IPS DF 19.7 (cell line): ENCODE measurements at regions not wholly inside any gene's neighbourhood (a gene's known extent, or its start where the extent isn't known, plus 50 kb on each side); places are given as distances from the start of the nearest gene placed in this dataset.
"Not testable (repeated sequence)": the region's sequence is repeated elsewhere in the genome, so short reads cannot be mapped to it uniquely, and the experiment has no call there.

Experiments used
- DNase-seq: peaks from one replicate; pipeline ENCODE4 v3.0.0-alpha.2; 2013; ENCODE audit warnings: low read depth, low spot score

- not testable (repeated sequence) for DNase-seq
Observed at GRCh38 chr6:75031102-75031501, 174.8 kb downstream of the COL12A1 start.

GRCh38 chr6:75029333-75029732, 176.5 kb downstream of the COL12A1 start:
- DNase-seq, result no peak

GRCh38 chr6:75025371-75025770, 180.5 kb downstream of the COL12A1 start:
- DNase-seq, result no peak

GRCh38 chr6:75024828-75025227, 181.0 kb downstream of the COL12A1 start:
- DNase-seq, result no peak

- no peak for DNase-seq
Observed at GRCh38 chr6:75023634-75024033, 182.2 kb downstream of the COL12A1 start.

GRCh38 chr6:75020971-75021370, 184.9 kb downstream of the COL12A1 start:
- no peak for DNase-seq

GRCh38 chr6:75020376-75020775, 185.5 kb downstream of the COL12A1 start:
- no peak for DNase-seq

GRCh38 chr6:75012018-75012417, 193.8 kb downstream of the COL12A1 start:
- no peak for DNase-seq

- not testable (repeated sequence) for DNase-seq
Observed at GRCh38 chr6:75003984-75004383, 201.9 kb downstream of the COL12A1 start.

- DNase-seq, result no peak
Observed at GRCh38 chr6:74997646-74998045, 208.2 kb downstream of the COL12A1 start.

GRCh38 chr6:74993136-74993535, 212.7 kb downstream of the COL12A1 start:
- no peak for DNase-seq

- DNase-seq, result no peak
Observed at GRCh38 chr6:74991573-74992332, 214.1 kb downstream of the COL12A1 start.

- no peak for DNase-seq
Observed at GRCh38 chr6:74979065-74979766, 226.6 kb downstream of the COL12A1 start.

GRCh38 chr6:74976701-74977100, 229.2 kb downstream of the COL12A1 start:
- DNase-seq, result no peak

- no peak for DNase-seq
Observed at GRCh38 chr6:74976026-74976425, 229.8 kb downstream of the COL12A1 start.

GRCh38 chr6:74973591-74973990, 232.3 kb downstream of the COL12A1 start:
- no peak for DNase-seq

- no peak for DNase-seq
Observed at GRCh38 chr6:74971633-74972032, 234.2 kb downstream of the COL12A1 start.

GRCh38 chr6:74969591-74970267, 236.1 kb downstream of the COL12A1 start:
- no peak for DNase-seq

GRCh38 chr6:74967821-74968220, 238.0 kb downstream of the COL12A1 start:
- no peak for DNase-seq

GRCh38 chr6:74966712-74967111, 239.1 kb downstream of the COL12A1 start:
- DNase-seq, result no peak

- no peak for DNase-seq
Observed at GRCh38 chr6:74964871-74965441, 240.9 kb downstream of the COL12A1 start.
